LNCaP clone FGC (cell line): ENCODE measurements at regions not wholly inside any gene's neighbourhood (a gene's known extent, or its start where the extent isn't known, plus 50 kb on each side); places are given as distances from the start of the nearest gene placed in this dataset.

Experiments
- DNase-seq: peaks from one replicate; pipeline ENCODE4 v3.0.0-alpha.2; 2011; ENCODE audit warnings: low read depth
- H3K4me3 ChIP-seq: 2 replicates; pipeline ENCODE4 v1.5.1; 2011; ENCODE audit warnings: mild to moderate bottlenecking, low read depth, low read length, control low read depth
- TF ChIP-seq, protein P1 (sequence below): IDR thresholded peaks from 2 replicates; pipeline ENCODE4 v1.5.1; 2012; ENCODE audit warnings: mild to moderate bottlenecking; ENCODE audit not compliant: control insufficient read depth, insufficient read depth; ENCODE audit errors: extremely low read depth

DNA sequence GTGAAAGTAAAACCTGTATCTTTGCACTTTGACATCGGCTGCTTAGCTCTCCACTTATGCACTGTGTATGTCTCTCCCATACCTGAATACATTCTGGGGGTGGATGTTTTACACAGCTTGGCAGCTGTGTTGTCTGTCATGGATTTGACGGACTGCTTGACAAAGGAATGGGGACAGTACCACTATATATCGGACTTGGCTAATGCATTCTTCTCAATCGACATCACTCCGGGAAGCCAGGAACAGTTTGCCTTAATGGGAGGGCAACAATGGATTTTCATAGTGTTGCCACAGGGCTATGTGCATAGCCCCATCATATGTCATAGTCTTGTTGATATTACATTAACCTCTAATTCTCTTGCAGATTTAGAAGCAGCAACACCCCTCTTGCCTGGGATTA is 1008.3 kb downstream of the DNAH5 start:
- TF ChIP-seq, protein P1, sequence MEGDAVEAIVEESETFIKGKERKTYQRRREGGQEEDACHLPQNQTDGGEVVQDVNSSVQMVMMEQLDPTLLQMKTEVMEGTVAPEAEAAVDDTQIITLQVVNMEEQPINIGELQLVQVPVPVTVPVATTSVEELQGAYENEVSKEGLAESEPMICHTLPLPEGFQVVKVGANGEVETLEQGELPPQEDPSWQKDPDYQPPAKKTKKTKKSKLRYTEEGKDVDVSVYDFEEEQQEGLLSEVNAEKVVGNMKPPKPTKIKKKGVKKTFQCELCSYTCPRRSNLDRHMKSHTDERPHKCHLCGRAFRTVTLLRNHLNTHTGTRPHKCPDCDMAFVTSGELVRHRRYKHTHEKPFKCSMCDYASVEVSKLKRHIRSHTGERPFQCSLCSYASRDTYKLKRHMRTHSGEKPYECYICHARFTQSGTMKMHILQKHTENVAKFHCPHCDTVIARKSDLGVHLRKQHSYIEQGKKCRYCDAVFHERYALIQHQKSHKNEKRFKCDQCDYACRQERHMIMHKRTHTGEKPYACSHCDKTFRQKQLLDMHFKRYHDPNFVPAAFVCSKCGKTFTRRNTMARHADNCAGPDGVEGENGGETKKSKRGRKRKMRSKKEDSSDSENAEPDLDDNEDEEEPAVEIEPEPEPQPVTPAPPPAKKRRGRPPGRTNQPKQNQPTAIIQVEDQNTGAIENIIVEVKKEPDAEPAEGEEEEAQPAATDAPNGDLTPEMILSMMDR: no peak

DNA sequence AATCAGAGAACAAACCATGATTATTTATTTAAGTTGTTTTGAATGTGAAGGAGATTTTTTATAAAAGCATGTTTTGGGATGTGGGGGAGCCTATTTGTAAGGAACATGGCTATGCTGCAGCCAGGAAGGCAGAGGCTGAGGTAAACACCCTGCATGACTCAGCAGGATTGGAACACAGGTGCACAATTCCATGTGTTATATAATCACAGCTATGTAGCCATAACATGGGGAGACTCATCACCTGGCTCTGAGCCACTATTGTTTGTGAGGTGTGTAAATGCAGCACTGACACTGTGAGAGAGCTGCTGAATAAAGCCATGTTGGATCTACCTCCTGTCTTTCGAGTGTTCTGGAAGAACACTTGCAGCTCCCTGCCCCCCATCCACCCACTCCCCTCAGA is 1009.8 kb downstream of the DNAH5 start:
- no peak overlapping the region for H3K4me3 ChIP-seq
- DNase-seq: no peak
- TF ChIP-seq, protein P1: no peak

More for the DNA sequence above, 1008.3 kb downstream of the DNAH5 start:
- no peak for DNase-seq
- H3K4me3 ChIP-seq: no peak overlapping the region

DNA sequence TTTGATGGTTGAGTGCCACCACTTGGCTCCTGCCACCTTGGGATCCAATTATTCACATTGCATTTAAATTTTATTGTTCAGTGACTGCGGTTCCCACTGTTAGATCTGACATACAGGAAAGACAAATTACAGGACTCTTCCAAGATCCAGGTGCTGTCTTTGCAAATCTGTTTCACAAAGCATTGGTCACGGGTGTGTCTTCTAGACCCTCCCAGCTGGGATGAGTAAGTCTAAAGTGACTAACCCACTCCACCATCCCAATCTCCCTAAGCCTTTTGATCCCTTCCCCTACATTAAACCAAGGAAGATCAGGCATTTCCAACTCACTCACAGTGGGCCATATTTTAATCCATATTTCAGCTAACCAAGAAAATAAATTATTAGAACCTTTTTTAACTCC is 1016.3 kb upstream of the CTNND2 start:
- no peak for DNase-seq
- H3K4me3 ChIP-seq: no peak overlapping the region
- TF ChIP-seq, protein P1: no peak

DNA sequence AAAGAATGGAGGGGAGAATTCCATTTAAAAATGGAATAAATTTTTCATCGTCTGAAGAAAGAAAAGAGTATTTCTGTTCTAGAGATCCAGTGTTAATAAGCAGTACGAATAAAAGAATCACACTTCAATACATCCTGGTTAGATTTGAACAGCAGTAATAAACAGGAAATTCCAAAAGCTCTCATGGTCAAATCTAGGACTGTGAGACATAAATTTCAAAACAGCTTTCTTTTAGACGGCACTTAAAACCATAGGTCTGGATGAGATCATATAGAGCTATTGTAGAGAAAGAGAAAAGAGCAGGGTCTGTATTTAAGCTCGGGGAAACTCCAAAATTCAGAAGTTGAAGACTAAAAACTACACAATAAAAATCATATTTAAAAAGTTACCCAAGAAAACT is 1006.9 kb upstream of the CTNND2 start:
- DNase-seq: no peak
- TF ChIP-seq, protein P1: no peak
- no peak overlapping the region for H3K4me3 ChIP-seq

DNA sequence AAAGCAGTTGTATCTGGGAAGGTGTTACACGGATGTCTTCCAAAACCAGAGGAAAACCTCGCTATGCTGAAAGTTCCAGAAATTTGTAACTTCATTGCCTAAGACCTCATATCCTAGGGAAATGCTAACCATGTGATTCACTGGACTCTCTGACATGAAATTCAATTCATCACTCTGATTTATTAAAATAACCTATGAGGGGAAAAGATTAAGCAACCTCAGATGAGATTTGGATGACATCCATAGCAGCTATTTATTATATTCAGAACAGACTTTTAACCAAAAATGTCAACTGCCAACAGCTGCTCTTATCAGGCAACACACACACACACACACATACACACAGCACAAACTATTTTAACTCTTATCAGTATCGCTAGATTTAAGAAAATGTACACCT is 1006.4 kb upstream of the CTNND2 start:
- no peak for DNase-seq
- TF ChIP-seq, protein P1: no peak
- no peak overlapping the region for H3K4me3 ChIP-seq

DNA sequence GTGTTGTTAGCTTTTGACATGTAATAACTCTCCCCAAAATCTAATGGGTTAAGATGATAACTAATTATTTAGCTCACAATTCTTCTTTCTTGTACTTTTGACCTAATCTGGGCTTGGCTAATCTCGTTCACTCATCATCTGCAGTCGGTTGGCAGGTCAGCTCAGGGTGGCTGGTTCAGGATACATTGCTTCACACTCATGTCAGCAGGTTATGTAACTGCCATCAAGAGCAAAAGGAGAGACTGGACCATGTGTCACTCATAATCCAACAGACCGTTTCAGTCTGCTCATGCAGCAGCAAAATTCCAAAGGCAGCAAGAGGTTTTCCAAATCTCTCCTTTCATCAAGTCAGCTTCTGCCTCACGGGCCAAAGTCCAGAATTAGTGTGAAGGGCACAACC is 998.4 kb upstream of the CTNND2 start:
- TF ChIP-seq, protein P1: no peak
- H3K4me3 ChIP-seq: no peak overlapping the region
- no peak for DNase-seq

DNA sequence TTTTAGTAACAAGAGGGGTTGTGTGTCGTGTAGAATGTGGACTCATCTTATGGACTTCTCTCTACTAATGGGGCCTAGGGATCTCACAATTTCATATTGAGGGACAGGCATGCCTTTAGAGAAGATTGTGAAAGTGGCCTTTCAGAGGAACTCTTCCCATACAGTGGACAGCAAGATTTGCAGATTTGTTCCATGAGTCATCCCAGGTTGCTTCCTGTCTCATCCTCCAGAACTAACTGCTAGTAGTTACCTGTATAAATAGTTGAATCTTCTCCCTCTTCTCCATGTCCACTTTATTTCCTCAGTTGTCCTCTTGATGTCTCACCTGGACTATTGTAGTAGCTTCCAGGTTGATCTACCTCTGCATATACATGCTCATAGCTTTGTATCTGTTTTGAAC is 997.5 kb upstream of the CTNND2 start:
- TF ChIP-seq, protein P1: no peak
- H3K4me3 ChIP-seq: no peak overlapping the region
- DNase-seq: no peak
